Left cardiac atrium (tissue), 4 donors: ENCODE measurements at regions not wholly inside any gene's neighbourhood (a gene's known extent, or its start where the extent isn't known, plus 50 kb on each side); places are given as distances from the start of the nearest gene placed in this dataset.

ENCODE experiments used
- ATAC-seq, 2 donors: fragments of 200-7000 bp; cut with Tn5 transposase; one replicate each; pipeline ENCODE4 v1.9.1; 2020; ENCODE audit warnings: mild to moderate bottlenecking in 2 of 2, moderate library complexity in 2 of 2
- DNase-seq: peaks from one replicate; pipeline ENCODE4 v3.0.0-alpha.2; 2020
- intact Hi-C, 2 donors: fragments of 100-400 bp; cut with DNase I; formaldehyde crosslinking; loops; one replicate each; pipeline versions ENCODE4 v1.14.1 to v1.15.1; 2022 to 2023
- donor health status: DM: no; HTN: yes; CAD: no.
- donor health status: DM: no; HTN: yes; CAD: no; lungs with severe emphysema.
- donor health status: DM: yes; HTN: yes; CAD: no.
- donor health status: Dilated cardiomyopathy.

DNA sequence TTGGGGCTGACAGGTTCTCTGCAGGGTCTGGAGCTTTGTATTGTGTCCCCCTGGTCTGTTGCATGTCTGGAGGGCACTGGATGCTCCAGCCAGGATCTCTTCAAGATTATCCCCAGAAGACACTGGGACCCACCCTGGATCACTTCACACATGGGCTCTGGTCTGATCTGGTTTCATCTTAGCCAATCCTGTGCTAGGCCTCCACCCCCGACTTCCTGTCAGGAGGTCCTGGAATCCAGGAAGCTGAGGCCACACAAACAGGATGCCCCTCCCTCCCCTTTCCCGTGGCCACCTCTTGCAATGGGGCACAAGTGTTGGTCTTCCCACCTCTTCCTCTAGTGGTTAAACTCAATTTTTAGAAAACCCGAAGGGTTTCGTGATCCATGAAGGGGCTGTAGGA, 242.6 kb upstream of the MVB12B start:
- intact Hi-C loops = no loop called here
- DNase-seq = no peak
- no peak for ATAC-seq

- intact Hi-C loops = no loop called here
- ATAC-seq (no peak), DNase-seq (no peak)
Measured at GRCh38 chr9:126084696-126085095, 241.9 kb upstream of the MVB12B start.

DNA sequence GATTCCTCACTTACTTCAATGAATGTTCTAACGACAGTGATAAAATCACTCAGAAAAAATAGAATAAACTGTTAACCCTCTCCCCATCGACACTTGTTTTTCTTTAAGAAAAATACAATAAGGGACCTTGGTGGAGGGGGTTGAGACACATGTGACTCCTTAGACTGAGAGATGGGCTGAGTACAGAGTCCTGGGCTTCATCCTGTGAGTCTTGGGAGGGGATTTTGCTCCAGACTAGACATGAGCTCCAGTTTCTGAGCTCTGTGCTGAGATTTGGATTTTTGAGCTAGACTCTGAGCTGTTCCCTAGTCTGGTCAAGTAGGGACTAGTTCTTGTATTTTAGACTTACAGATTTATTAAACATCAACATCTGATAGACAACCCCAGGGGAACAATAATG, 241.5 kb upstream of the MVB12B start:
- DNase-seq = no peak
- intact Hi-C loops = no loop called here

DNA sequence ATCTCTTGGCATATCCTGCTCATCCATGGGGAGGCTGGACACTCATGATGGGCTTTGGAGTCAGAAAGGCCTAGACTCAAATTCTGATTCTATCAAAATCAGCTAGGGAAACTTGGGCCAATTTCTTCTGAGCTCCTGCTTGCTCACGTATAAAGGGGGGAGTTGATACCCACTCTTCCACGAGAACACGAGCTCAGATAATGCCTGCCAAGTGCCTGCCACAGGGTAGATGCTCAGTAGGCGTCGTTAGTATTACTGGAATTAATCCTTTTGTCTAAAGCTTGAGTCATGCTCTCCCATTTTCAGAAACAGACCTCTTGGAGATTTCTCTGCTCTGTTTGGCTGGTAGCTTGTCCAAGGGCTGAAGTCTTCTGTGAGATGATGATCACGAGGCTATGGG, 238.3 kb upstream of the MVB12B start:
- ATAC-seq = no peak
- intact Hi-C loops = no loop called here
- DNase-seq = no peak

More for the DNA sequence above, 241.5 kb upstream of the MVB12B start:
- ATAC-seq = no peak

DNA sequence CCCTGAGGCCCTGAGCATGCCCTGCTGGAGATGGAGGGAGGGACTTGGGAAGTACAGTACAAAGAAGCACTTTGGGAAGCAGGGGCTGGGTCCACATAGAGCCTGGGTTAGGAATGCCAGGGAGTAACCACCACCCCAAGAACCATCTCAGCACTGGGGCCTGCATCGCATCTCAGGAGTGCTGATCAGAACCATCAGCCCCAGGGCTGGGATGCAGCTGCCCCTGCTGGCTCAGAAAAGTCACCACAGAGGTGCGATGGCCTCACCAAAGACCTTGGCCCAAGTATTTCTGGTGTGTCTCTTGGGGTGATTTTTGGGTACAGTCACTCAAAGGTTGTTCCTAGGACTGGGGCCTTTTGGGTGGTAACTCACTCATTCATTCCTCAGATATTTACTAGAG, 236.8 kb upstream of the MVB12B start:
- ATAC-seq (no peak), DNase-seq (no peak)

GRCh38 chr9:126093771-126094170, 232.9 kb upstream of the MVB12B start:
- intact Hi-C loops = no loop called here
- DNase-seq (no peak), ATAC-seq (no peak)

More for the DNA sequence above, 236.8 kb upstream of the MVB12B start:
- intact Hi-C loops = no loop called here

DNA sequence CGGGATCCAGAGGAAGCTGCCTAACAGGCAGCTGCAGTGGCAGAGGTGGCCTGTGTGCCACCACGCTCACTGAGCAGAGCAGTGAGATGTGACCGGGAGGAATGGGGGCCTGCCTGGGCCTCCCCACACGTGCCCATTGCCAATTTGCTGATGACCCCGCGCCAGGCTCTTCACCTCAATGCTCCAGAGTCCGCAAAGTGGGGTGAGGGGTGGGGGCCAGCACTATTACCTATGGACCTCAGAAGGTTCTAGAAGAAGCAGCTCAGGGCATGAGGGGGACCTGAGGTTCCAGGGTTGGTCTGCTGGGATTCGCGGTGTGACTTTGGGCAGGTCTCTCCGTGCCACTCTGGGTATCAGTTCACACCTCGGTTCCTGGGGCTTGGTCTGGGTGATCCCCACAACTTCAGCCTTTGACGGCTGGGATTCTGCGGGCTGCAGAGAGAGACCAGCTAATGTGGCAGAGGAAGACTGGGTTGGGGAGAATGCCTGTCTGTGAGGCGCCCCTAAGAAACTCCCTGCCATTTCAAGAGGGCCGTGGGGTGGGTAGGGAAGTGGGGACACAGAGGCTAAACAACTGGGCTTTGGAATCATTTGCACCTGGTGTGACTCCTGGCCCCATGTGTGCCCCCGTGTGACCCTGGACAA, 231.0 kb upstream of the MVB12B start:
- intact Hi-C loops = no loop called here
- ATAC-seq = no peak
- no peak for DNase-seq

GRCh38 chr9:126096340-126096739, 230.3 kb upstream of the MVB12B start:
- ATAC-seq (no peak), DNase-seq (no peak)
- intact Hi-C loops = no loop called here

DNA sequence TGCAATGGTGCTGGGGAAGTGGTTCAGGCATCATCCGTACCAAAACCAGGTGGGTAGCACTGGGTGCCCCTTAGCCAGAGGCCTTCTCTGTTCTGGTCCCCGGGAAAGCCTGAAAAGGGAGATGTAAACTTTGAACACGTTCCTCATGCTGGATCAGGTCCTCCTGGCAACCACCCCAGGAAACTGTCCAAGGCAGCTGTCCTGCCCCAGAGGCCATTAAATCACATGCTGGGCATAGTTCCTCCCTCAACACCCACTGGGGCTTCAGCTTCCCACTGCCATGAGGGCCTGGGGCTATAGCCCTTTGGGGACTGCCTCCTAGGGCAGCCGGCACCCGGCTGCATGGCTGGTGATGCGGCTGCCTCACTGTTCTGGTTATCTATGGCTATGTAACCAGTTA, 228.9 kb upstream of the MVB12B start:
- intact Hi-C loops = no loop called here
- DNase-seq (no peak), ATAC-seq (no peak)

DNA sequence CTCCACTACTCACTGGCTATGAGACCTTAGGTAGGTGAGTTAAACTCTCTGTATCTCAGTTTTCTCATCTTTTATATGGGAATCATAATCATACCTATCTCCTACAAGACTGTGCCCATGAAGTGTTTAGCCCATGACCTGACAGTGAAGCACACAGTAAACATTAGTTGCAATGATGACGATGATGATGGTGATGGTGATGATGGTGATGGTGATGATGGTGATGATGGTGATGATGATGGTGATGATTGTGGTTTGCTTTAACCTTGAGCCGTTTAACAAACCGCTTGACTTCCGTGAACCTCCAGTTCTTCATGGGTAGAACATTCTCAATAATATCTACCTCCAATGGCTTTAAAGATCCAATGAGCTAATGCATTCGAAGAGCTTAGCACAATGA, 220.2 kb upstream of the MVB12B start:
- DNase-seq (no peak), ATAC-seq (no peak)
- intact Hi-C loops = no loop called here

GRCh38 chr9:126107693-126108092, 218.9 kb upstream of the MVB12B start:
- no peak for DNase-seq
- intact Hi-C loops = no loop called here
- ATAC-seq = no peak

GRCh38 chr9:126108240-126108639, 218.4 kb upstream of the MVB12B start:
- intact Hi-C loops = no loop called here
- ATAC-seq (no peak), DNase-seq (no peak)

- DNase-seq (no peak), ATAC-seq (no peak)
- intact Hi-C loops = no loop called here
Measured at GRCh38 chr9:126109575-126109974, 217.1 kb upstream of the MVB12B start.

DNA sequence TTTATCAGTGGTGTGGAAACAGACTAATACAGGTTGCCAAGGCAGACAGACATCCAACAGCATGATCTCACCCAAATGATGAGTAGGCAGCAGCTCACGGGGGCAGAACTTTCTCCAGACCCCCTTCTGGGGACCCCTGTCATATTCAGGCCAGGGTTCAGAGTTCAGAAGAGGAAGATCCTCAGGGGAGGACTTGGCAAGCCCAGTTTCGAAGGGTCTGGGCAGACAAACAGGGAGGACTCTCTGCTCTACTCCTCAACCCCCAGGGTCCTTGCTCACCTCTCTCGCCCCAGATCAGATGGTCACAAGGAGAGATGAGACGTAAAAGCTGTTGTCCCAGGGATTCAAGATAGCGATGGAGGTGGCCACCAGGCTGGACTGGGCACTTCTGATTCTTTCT, 215.1 kb upstream of the MVB12B start:
- no peak for ATAC-seq
- intact Hi-C loops = no loop called here
- no peak for DNase-seq

GRCh38 chr9:126112135-126112720, 214.4 kb upstream of the MVB12B start:
- intact Hi-C loops = no loop called here
- no peak for DNase-seq
- no peak for ATAC-seq

- intact Hi-C loops = no loop called here
- DNase-seq (no peak), ATAC-seq (no peak)
Measured at GRCh38 chr9:126113176-126113575, 213.5 kb upstream of the MVB12B start.

GRCh38 chr9:126113756-126114408, 212.7 kb upstream of the MVB12B start:
- DNase-seq (no peak), ATAC-seq (no peak)
- intact Hi-C loops = no loop called here

- intact Hi-C loops = no loop called here
- ATAC-seq (no peak), DNase-seq (no peak)
Measured at GRCh38 chr9:126114409-126114760, 212.2 kb upstream of the MVB12B start.

DNA sequence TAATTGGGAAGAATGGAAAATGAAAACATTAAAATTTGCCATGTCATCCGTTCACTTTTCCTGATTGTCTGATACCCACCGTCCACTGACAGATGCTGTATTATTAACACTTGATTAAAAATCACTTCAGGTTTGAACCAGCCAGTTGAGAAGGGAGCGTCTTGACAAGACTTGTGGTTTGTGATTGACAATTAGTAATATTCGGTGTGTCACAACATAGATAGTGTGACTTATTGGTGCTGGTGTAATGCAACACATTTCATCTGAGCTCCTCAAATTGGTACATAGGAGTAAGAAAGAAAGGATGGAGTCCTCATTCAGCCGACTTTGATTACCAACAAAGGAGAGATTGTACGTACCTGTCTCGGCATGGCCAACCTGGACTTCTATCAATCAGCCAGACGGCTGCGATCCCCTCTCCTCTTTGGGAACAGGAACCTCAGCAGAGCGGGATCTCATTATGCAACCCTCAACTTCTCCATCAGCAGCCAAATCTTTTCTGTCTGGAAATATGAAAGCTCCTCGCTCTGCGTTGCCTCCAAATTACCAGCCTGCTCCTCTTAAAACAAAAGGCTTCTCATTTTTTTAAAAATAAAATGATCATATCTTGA, 211.7 kb upstream of the MVB12B start:
- no peak for ATAC-seq

GRCh38 chr9:126116351-126117157, 210.1 kb upstream of the MVB12B start:
- no peak for DNase-seq
- ATAC-seq = no peak
- intact Hi-C loops = no loop called here

More for the DNA sequence above, 211.7 kb upstream of the MVB12B start:
- DNase-seq = no peak
- intact Hi-C loops = no loop called here
